Tibial artery (tissue), 4 donors: ENCODE measurements at regions not wholly inside any gene's neighbourhood (a gene's known extent, or its start where the extent isn't known, plus 50 kb on each side); places are given as distances from the start of the nearest gene placed in this dataset.

Experiments used
- DNase-seq, 2 donors: peaks; one replicate each; pipeline ENCODE4 v3.0.0-alpha.2; 2019
- H3K27ac ChIP-seq, 2 donors: fragments of 200-600 bp; sonication (generic) in 1 of 2; 1 replicate in 1 of 2; 2 replicates in 1 of 2; pipeline ENCODE4 v1.5.1; 2018 to 2019; ENCODE audit warnings: mild to moderate bottlenecking in 1 of 2
- H3K27me3 ChIP-seq, 2 donors: fragments of 200-600 bp; sonication (generic) in 1 of 2; one replicate each; pipeline versions ENCODE4 v1.5.1 to v1.6.0; 2016 to 2019
- H3K36me3 ChIP-seq, 3 donors: fragments of 200-600 bp; sonication (generic) in 2 of 3; one replicate each; pipeline ENCODE4 v1.5.1; 2016 to 2019; ENCODE audit warnings: mild to moderate bottlenecking in 2 of 3
- H3K4me1 ChIP-seq, 4 donors: fragments of 200-600 bp; sonication (generic) in 2 of 4; 1 replicate in 3 of 4; 2 replicates in 1 of 4; pipeline ENCODE4 v1.5.1; 2016 to 2019
- H3K4me3 ChIP-seq, 2 donors: fragments of 200-600 bp; sonication (generic) in 1 of 2; 1 replicate in 1 of 2; 2 replicates in 1 of 2; pipeline ENCODE4 v1.5.1; 2018 to 2019; ENCODE audit warnings: mild to moderate bottlenecking in 2 of 2
- H3K9me3 ChIP-seq, 3 donors: fragments of 200-600 bp; sonication (generic) in 1 of 3; one replicate each; pipeline ENCODE4 v1.5.1; 2016 to 2019
- intact Hi-C: fragments of 100-400 bp; cut with DNase I; formaldehyde crosslinking; loops from one replicate; pipeline ENCODE4 v1.15.0; 2023; ENCODE audit warnings: low total_unique reads
- TF ChIP-seq, protein P1 (sequence below), 2 experiments: fragments of 200-600 bp in 1 of 2; fragments of 450-650 bp in 1 of 2; IDR thresholded peaks; one replicate each; pipeline ENCODE4 v1.5.1; 2017 to 2019; ENCODE audit warnings: antibody characterized with exemption in 2 of 2, mild to moderate bottlenecking in 1 of 2, moderate library complexity in 1 of 2

DNA sequence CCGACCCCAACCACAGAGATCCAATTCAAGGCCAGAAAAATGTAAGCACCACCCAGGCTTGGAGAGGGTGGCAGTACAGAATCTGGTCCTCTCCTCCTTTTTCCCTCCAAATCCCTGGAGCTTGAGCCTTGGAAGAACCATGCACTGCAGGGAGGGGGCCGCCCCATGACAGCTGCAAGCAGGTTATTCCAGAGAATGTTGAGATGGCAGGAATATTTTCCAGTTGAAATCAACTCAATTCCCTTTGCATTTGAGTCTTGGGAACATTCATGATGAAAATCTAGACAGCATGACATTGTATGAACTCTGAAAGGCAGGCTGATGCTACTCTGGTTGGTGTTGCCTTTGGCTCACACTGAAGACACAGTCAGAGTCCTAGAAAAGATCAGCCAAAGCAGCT, 386.6 kb upstream of the FGF16 start:
- Histone ChIP-seq H3K36me3 (no peaks in the 10 kb centered on the region), H3K4me1 (no peaks in the 10 kb centered on the region), H3K9me3 (no peaks in the 10 kb centered on the region), H3K27me3 (no peaks in the 10 kb centered on the region), H3K27ac (no peak overlapping the region), H3K4me3 (no peak overlapping the region)
- TF ChIP-seq, protein P1, sequence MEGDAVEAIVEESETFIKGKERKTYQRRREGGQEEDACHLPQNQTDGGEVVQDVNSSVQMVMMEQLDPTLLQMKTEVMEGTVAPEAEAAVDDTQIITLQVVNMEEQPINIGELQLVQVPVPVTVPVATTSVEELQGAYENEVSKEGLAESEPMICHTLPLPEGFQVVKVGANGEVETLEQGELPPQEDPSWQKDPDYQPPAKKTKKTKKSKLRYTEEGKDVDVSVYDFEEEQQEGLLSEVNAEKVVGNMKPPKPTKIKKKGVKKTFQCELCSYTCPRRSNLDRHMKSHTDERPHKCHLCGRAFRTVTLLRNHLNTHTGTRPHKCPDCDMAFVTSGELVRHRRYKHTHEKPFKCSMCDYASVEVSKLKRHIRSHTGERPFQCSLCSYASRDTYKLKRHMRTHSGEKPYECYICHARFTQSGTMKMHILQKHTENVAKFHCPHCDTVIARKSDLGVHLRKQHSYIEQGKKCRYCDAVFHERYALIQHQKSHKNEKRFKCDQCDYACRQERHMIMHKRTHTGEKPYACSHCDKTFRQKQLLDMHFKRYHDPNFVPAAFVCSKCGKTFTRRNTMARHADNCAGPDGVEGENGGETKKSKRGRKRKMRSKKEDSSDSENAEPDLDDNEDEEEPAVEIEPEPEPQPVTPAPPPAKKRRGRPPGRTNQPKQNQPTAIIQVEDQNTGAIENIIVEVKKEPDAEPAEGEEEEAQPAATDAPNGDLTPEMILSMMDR (IDR thresholded peaks at IDR 0.05), result no peak
- DNase-seq, result no peak
- intact Hi-C loops, result no loop called here

DNA sequence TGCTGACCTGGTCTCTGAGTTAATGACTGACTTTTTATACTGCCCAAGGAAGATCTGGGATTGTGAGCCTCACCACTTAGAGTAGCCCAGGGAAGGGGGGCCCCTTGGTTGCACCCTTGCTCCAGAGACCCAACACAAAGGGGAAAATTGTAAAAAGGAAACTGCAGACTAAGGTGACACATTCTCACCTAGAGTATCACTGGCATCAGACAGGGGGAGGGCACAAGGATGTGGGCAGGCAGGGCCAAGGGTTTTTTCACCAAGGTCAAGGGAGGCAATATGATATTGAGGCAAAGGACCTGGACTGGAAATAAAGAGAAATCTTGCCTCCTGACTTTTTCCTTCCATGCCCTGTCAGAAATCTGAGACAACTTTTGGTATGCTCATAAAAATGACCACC, 386.2 kb upstream of the FGF16 start:
- no peaks in the 10 kb centered on the region for H3K4me1 ChIP-seq
- TF ChIP-seq, protein P1 (IDR thresholded peaks at IDR 0.05), result no peak
- no peak overlapping the region for H3K27ac ChIP-seq
- no peak overlapping the region for H3K4me3 ChIP-seq
- no peaks in the 10 kb centered on the region for H3K9me3 ChIP-seq
- intact Hi-C loops, result no loop called here
- H3K27me3 ChIP-seq, result no peaks in the 10 kb centered on the region
- no peak for DNase-seq
- no peaks in the 10 kb centered on the region for H3K36me3 ChIP-seq

- Histone ChIP-seq H3K27ac (no peak overlapping the region), H3K4me1 (no peaks in the 10 kb centered on the region), H3K4me3 (no peak overlapping the region), H3K9me3 (no peaks in the 10 kb centered on the region), H3K36me3 (no peaks in the 10 kb centered on the region), H3K27me3 (no peaks in the 10 kb centered on the region)
- DNase-seq, result peak in 1 of 2 donors; percentile 22
- intact Hi-C loops, result no loop called here
- TF ChIP-seq, protein P1 (IDR thresholded peaks at IDR 0.05), result no peak
Observed at GRCh38 chrX:77061545-77061944, 385.6 kb upstream of the FGF16 start.

- H3K36me3 ChIP-seq, result no peaks in the 10 kb centered on the region
- H3K27me3 ChIP-seq, result no peaks in the 10 kb centered on the region
- TF ChIP-seq, protein P1 (IDR thresholded peaks at IDR 0.05), result no peak
- intact Hi-C loops, result no loop called here
- H3K4me1 ChIP-seq, result no peaks in the 10 kb centered on the region
- no peak overlapping the region for H3K4me3 ChIP-seq
- no peak for DNase-seq
- H3K9me3 ChIP-seq, result no peaks in the 10 kb centered on the region
- H3K27ac ChIP-seq, result no peak overlapping the region
Observed at GRCh38 chrX:77065896-77066295, 381.3 kb upstream of the FGF16 start.

DNA sequence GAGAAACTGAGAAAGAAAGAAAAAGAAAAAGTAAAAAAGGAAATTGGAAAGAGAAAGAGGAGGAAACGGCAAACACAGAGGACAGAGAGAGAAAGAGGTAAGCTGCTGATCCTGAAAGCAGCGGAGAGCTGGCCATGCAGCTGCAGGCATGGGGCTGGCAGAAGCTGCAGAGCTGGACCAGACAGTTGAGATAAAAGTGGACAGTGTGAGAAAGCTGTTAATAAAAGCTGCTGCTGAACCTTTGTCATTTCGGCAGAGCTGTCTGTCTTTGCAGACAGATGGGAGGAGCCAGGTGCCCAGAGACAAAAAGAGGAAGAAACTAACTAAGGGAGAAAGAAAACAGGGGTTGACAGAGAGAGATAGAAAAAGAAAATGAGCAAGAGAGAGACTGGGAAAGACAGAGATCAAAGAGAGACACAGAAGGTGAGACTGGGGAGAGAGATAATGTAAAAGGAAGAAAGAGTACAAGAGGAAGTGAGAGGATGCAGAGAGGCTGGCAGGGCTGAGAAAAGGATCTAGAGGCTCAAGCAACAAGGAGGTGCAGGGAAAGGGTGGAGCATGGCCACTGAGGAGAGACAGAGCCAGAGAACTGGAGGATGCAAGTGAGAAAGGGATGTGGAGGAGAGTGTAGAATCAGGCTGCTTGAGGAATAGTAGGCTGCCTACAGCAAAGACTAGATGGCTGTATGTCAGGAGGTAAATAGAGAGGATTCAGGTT, 376.8 kb upstream of the FGF16 start:
- no peak for DNase-seq
- H3K27me3 ChIP-seq, result no peaks in the 10 kb centered on the region
- TF ChIP-seq, protein P1 (IDR thresholded peaks at IDR 0.05), result no peak
- H3K4me3 ChIP-seq, result no peak overlapping the region
- intact Hi-C loops, result no loop called here
- H3K9me3 ChIP-seq, result peaks cover 0 to 6% (median 0%) of the 10 kb centered on the region in 3 donors
- no peaks in the 10 kb centered on the region for H3K4me1 ChIP-seq
- no peak overlapping the region for H3K27ac ChIP-seq
- no peaks in the 10 kb centered on the region for H3K36me3 ChIP-seq
